Smooth muscle cell (in vitro differentiated cells): ENCODE measurements at regions not wholly inside any gene's neighbourhood (a gene's known extent, or its start where the extent isn't known, plus 50 kb on each side); places are given as distances from the start of the nearest gene placed in this dataset.

Experiments
- DNase-seq: peaks from one replicate; lab custom pipeline; 2025; ENCODE audit not compliant: unreplicated experiment; lab: John Stamatoyannopoulos, UW
- H2AFZ ChIP-seq: fragments of 200-600 bp; sonication (generic); 2 replicates; pipeline ENCODE4 v1.6.0; 2016; ENCODE audit warnings: antibody characterized with exemption, low read depth, mild to moderate bottlenecking
- H3F3A ChIP-seq: fragments of 200-600 bp; sonication (generic); 2 replicates; pipeline ENCODE4 v1.6.0; 2017; ENCODE audit warnings: antibody characterized with exemption, low read depth
- H3K27ac ChIP-seq: fragments of 200-600 bp; sonication (generic); 2 replicates; pipeline ENCODE4 v1.5.1; 2016; ENCODE audit warnings: low read depth, mild to moderate bottlenecking
- H3K27me3 ChIP-seq: fragments of 200-600 bp; sonication (generic); 2 replicates; pipeline ENCODE4 v1.6.1; 2016; ENCODE audit warnings: low read depth, mild to moderate bottlenecking
- H3K36me3 ChIP-seq: fragments of 200-600 bp; sonication (generic); 2 replicates; pipeline ENCODE4 v1.5.1; 2016; ENCODE audit warnings: low read depth
- H3K4me1 ChIP-seq: fragments of 200-600 bp; sonication (generic); 2 replicates; pipeline ENCODE4 v1.5.1; 2016; ENCODE audit warnings: low read depth
- H3K4me2 ChIP-seq: fragments of 200-600 bp; sonication (generic); 2 replicates; pipeline ENCODE4 v1.6.0; 2016; ENCODE audit warnings: mild to moderate bottlenecking
- H3K4me3 ChIP-seq: fragments of 200-600 bp; sonication (generic); 2 replicates; pipeline ENCODE4 v1.5.1; 2016; ENCODE audit warnings: mild to moderate bottlenecking
- H3K79me2 ChIP-seq: fragments of 200-600 bp; sonication (generic); 2 replicates; pipeline ENCODE4 v1.6.0; 2016; ENCODE audit warnings: low read depth, mild to moderate bottlenecking
- H3K9ac ChIP-seq: fragments of 200-600 bp; sonication (generic); 2 replicates; pipeline ENCODE4 v1.6.0; 2016; ENCODE audit warnings: low read depth
- H3K9me3 ChIP-seq: fragments of 200-600 bp; sonication (generic); replicated peaks from 2 replicates; pipeline ENCODE4 v1.5.1; 2016; ENCODE audit warnings: low read depth
- H4K20me1 ChIP-seq: fragments of 200-600 bp; sonication (generic); 2 replicates; pipeline ENCODE4 v1.6.0; 2016; ENCODE audit warnings: low read depth
- WGBS: methylation state at CpG from one replicate; pipeline ENCODE4 v1.1.7; 2016; ENCODE audit warnings: low lambda C conversion rate; 5-methylcytosine and 5-hydroxymethylcytosine counted together
- TF ChIP-seq, protein P1 (sequence below): fragments of 200-600 bp; sonication (generic); IDR thresholded peaks from 2 replicates; pipeline ENCODE4 v1.5.1; 2017; ENCODE audit warnings: borderline replicate concordance, mild to moderate bottlenecking, antibody characterized with exemption; ENCODE audit not compliant: insufficient read depth, poor library complexity, severe bottlenecking

DNA sequence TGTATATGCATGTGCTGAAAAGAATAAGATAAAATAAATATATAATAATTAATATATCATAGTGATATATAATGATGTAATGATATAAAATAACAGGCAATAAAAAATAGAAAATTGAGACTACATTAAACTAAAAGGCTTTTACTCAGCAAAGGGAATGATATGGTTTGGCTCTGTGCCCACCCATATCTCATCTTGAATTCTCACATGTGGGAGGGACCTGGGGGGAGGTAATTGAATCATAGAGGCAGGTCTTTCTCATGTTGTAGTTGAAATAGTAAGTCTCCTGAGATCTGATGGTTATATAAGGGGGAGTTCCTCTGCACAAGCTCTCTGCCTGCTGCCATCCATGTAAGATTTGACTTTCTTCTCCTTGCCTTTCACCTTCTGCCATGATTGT is 1550.9 kb upstream of the CDH6 start:
- TF ChIP-seq, protein P1, sequence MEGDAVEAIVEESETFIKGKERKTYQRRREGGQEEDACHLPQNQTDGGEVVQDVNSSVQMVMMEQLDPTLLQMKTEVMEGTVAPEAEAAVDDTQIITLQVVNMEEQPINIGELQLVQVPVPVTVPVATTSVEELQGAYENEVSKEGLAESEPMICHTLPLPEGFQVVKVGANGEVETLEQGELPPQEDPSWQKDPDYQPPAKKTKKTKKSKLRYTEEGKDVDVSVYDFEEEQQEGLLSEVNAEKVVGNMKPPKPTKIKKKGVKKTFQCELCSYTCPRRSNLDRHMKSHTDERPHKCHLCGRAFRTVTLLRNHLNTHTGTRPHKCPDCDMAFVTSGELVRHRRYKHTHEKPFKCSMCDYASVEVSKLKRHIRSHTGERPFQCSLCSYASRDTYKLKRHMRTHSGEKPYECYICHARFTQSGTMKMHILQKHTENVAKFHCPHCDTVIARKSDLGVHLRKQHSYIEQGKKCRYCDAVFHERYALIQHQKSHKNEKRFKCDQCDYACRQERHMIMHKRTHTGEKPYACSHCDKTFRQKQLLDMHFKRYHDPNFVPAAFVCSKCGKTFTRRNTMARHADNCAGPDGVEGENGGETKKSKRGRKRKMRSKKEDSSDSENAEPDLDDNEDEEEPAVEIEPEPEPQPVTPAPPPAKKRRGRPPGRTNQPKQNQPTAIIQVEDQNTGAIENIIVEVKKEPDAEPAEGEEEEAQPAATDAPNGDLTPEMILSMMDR = no peak
- Histone ChIP-seq H3K9me3 (no peaks in the 10 kb centered on the region), H3K27me3 (no peaks in the 10 kb centered on the region), H4K20me1 (no peaks in the 10 kb centered on the region), H3K79me2 (no peaks in the 10 kb centered on the region), H3K36me3 (no peaks in the 10 kb centered on the region), H3F3A (no peaks in the 10 kb centered on the region), H3K27ac (no peak overlapping the region), H3K4me3 (no peak overlapping the region), H2AFZ (no peak overlapping the region), H3K9ac (no peak overlapping the region), H3K4me2 (no peak overlapping the region), H3K4me1 (no peaks in the 10 kb centered on the region)
- DNase-seq = no peak

DNA sequence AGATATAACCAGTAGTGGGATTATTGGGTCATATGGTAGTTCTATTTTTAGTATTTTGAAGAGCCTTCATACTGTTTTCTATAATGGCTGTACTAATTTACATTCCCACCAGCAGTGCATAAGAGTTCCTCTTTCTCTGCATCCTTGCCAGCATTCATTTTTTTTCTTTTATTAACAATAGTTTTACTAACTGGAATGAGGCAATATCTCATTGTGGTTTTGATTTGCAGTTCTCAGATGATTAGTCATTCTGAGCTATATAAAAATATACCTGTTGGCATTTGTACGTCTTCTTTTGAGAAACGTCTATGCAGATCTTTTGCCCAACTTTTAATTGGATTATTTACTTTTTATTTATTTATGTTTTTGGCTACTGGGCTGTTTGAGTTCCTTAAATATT is 1579.3 kb upstream of the CDH6 start:
- Histone ChIP-seq H3K36me3 (no peaks in the 10 kb centered on the region), H3K4me1 (no peaks in the 10 kb centered on the region), H3K4me3 (no peak overlapping the region), H4K20me1 (no peaks in the 10 kb centered on the region), H3K9ac (no peak overlapping the region), H3F3A (no peaks in the 10 kb centered on the region), H3K79me2 (no peaks in the 10 kb centered on the region), H2AFZ (no peak overlapping the region), H3K27me3 (no peaks in the 10 kb centered on the region), H3K4me2 (no peak overlapping the region), H3K9me3 (no peaks in the 10 kb centered on the region), H3K27ac (no peak overlapping the region)
- WGBS = 89% methylated on average over 2 of the region's 2 CpGs
- DNase-seq = no peak
- TF ChIP-seq, protein P1 = no peak

DNA sequence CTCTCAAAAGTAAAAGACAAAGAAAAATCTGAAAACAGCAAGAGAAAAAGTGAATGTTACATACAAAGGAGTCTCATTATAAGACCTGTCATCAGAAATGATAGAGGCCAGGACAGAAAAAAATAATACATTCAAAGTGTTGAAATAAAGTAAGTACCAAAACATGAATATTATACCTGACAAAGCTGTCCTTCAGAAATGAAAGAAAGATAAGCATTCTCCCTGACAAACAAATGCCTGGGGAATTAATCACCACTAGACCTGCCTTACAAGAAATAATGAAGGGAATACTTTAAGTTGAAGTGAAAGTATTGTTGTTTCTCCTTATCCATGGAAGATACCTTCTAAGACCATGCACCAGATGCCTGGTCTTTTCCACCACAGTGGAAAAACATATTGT is 1605.2 kb upstream of the CDH6 start:
- no peak for DNase-seq

DNA sequence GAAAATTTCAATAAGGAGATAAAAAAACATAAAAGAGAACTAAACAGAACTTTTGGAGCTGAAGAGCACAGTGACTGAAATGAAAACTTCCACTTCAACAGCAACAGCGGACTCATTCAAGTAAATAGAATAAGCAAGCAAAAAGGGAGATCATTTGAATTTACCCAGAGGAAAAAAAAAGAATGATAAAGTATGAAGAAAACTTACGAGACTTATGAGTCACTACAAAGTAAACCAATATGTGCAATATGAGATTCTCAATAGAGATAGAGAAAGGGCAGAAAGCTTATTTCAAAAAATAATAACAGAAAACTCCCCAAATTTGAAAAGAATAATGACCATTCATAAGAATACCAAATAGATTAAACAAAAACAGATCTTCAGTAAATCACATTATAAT is 1605.7 kb upstream of the CDH6 start:
- no peak overlapping the region for H3K9ac ChIP-seq
- H3K27me3 ChIP-seq = no peaks in the 10 kb centered on the region
- no peaks in the 10 kb centered on the region for H3K36me3 ChIP-seq
- TF ChIP-seq, protein P1 = no peak
- no peaks in the 10 kb centered on the region for H4K20me1 ChIP-seq
- no peaks in the 10 kb centered on the region for H3K79me2 ChIP-seq
- no peaks in the 10 kb centered on the region for H3K9me3 ChIP-seq
- DNase-seq = no peak
- H2AFZ ChIP-seq = no peak overlapping the region
- WGBS = 81% methylated on average over 2 of the region's 2 CpGs
- no peak overlapping the region for H3K27ac ChIP-seq
- H3K4me1 ChIP-seq = no peaks in the 10 kb centered on the region
- no peaks in the 10 kb centered on the region for H3F3A ChIP-seq
- no peak overlapping the region for H3K4me2 ChIP-seq
- H3K4me3 ChIP-seq = no peak overlapping the region

More for the DNA sequence above, 1605.2 kb upstream of the CDH6 start:
- no peak overlapping the region for H3K9ac ChIP-seq
- no peak overlapping the region for H2AFZ ChIP-seq
- TF ChIP-seq, protein P1 = no peak
- H3K4me2 ChIP-seq = no peak overlapping the region
- H3K27me3 ChIP-seq = no peaks in the 10 kb centered on the region
- no peaks in the 10 kb centered on the region for H3K9me3 ChIP-seq
- no peak overlapping the region for H3K27ac ChIP-seq
- no peak overlapping the region for H3K4me3 ChIP-seq
- H3K4me1 ChIP-seq = no peaks in the 10 kb centered on the region
- no peaks in the 10 kb centered on the region for H3F3A ChIP-seq
- no peaks in the 10 kb centered on the region for H3K36me3 ChIP-seq
- H4K20me1 ChIP-seq = no peaks in the 10 kb centered on the region
- no peaks in the 10 kb centered on the region for H3K79me2 ChIP-seq
